H9 (cell line): ENCODE measurements at regions not wholly inside any gene's neighbourhood (a gene's known extent, or its start where the extent isn't known, plus 50 kb on each side); places are given as distances from the start of the nearest gene placed in this dataset.

ENCODE experiments used
- DNase-seq: peaks from one replicate; pipeline ENCODE4 v3.0.0-alpha.2; 2017
- H2AFZ ChIP-seq: one replicate; pipeline ENCODE4 v1.6.1; 2013; ENCODE audit warnings: mild to moderate bottlenecking, low read length, control low read depth, moderate library complexity
- H2AK5ac ChIP-seq: 2 replicates; pipeline ENCODE4 v1.6.1; 2013; ENCODE audit warnings: low read length, control low read depth, mixed read lengths; ENCODE audit not compliant: insufficient read length
- H2BK120ac ChIP-seq: one replicate; pipeline ENCODE4 v1.6.1; 2013; ENCODE audit warnings: low read depth, mild to moderate bottlenecking, low read length, control low read depth, inconsistent platforms; ENCODE audit not compliant: poor library complexity, severe bottlenecking
- H2BK12ac ChIP-seq: 2 replicates; pipeline ENCODE4 v1.6.1; 2013; ENCODE audit warnings: low read length, control low read depth, mixed read lengths, low read depth; ENCODE audit not compliant: insufficient read length
- H2BK15ac ChIP-seq: 2 replicates; pipeline ENCODE4 v1.6.1; 2013; ENCODE audit warnings: low read depth, low read length, control low read depth
- H2BK20ac ChIP-seq: one replicate; pipeline ENCODE4 v1.6.1; 2013; ENCODE audit warnings: low read depth, mild to moderate bottlenecking, low read length, control low read depth, inconsistent platforms; ENCODE audit not compliant: poor library complexity, severe bottlenecking
- H2BK5ac ChIP-seq: 2 replicates; pipeline ENCODE4 v1.6.1; 2013; ENCODE audit warnings: low read length, control low read depth, mixed read lengths; ENCODE audit not compliant: insufficient read length
- H3K14ac ChIP-seq: 2 replicates; pipeline ENCODE4 v1.6.1; 2013; ENCODE audit warnings: low read length, control low read depth; ENCODE audit not compliant: insufficient read depth
- H3K18ac ChIP-seq: 2 replicates; pipeline ENCODE4 v1.6.1; 2013; ENCODE audit warnings: low read depth, mild to moderate bottlenecking, mixed read lengths, low read length, control low read depth; ENCODE audit not compliant: insufficient read length
- H3K23ac ChIP-seq: 2 replicates; pipeline ENCODE4 v1.6.1; 2013; ENCODE audit warnings: low read length, control low read depth, mixed read lengths, low read depth; ENCODE audit not compliant: insufficient read length
- H3K23me2 ChIP-seq: 2 replicates; pipeline ENCODE4 v1.6.1; 2013; ENCODE audit warnings: low read depth, mild to moderate bottlenecking, mixed read lengths, low read length, control low read depth; ENCODE audit not compliant: insufficient read length, poor library complexity, severe bottlenecking
- H3K27ac ChIP-seq: 2 replicates; pipeline ENCODE4 v1.5.1; 2013; ENCODE audit warnings: low read length, control low read depth, mixed read lengths, low read depth; ENCODE audit not compliant: insufficient read length
- H3K27me3 ChIP-seq: 2 replicates; pipeline ENCODE4 v1.6.1; 2013; ENCODE audit warnings: low read length, control low read depth, inconsistent platforms; ENCODE audit not compliant: insufficient read depth
- H3K4ac ChIP-seq: 2 replicates; pipeline ENCODE4 v1.6.1; 2013; ENCODE audit warnings: low read depth, mild to moderate bottlenecking, control low read depth, inconsistent platforms, low read length, moderate library complexity
- H3K4me1 ChIP-seq: 2 replicates; pipeline ENCODE4 v1.6.1; 2013; ENCODE audit warnings: low read length, control low read depth, inconsistent platforms; ENCODE audit not compliant: insufficient read depth
- H3K4me2 ChIP-seq: 2 replicates; pipeline ENCODE4 v1.6.1; 2013; ENCODE audit warnings: low read length, control low read depth, mixed read lengths; ENCODE audit not compliant: insufficient read length, insufficient read depth
- H3K56ac ChIP-seq: 2 replicates; pipeline ENCODE4 v1.6.1; 2013; ENCODE audit warnings: low read depth, mild to moderate bottlenecking, mixed read lengths, low read length, control low read depth; ENCODE audit not compliant: insufficient read length
- H3K79me1 ChIP-seq: 2 replicates; pipeline ENCODE4 v1.6.1; 2013; ENCODE audit warnings: low read depth, mild to moderate bottlenecking, moderate library complexity, low read length, control low read depth, inconsistent platforms; ENCODE audit not compliant: insufficient read depth, poor library complexity, severe bottlenecking
- H3K79me2 ChIP-seq: 2 replicates; pipeline ENCODE4 v1.6.1; 2013; ENCODE audit warnings: low read length, control low read depth, inconsistent platforms; ENCODE audit not compliant: insufficient read depth
- H3K9ac ChIP-seq: 2 replicates; pipeline ENCODE4 v1.6.1; 2013; ENCODE audit warnings: low read length, control low read depth, mixed read lengths; ENCODE audit not compliant: insufficient read length; ENCODE audit errors: extremely low read depth
- H3K9me3 ChIP-seq: one replicate; pipeline ENCODE4 v1.6.1; 2013; ENCODE audit warnings: low read depth, low read length, inconsistent platforms; ENCODE audit not compliant: control insufficient read depth
- H3T11ph ChIP-seq: one replicate; pipeline ENCODE4 v1.6.1; 2013; ENCODE audit warnings: mild to moderate bottlenecking, low read length, control low read depth, inconsistent platforms
- H4K20me1 ChIP-seq: one replicate; pipeline ENCODE4 v1.6.1; 2013; ENCODE audit not compliant: control insufficient read depth, insufficient read length, insufficient read depth
- H4K5ac ChIP-seq: 2 replicates; pipeline ENCODE4 v1.6.1; 2013; ENCODE audit warnings: low read depth, mild to moderate bottlenecking, mixed read lengths, low read length, control low read depth; ENCODE audit not compliant: insufficient read length
- H4K8ac ChIP-seq: replicated peaks from 2 replicates; pipeline ENCODE4 v1.6.1; 2013; ENCODE audit warnings: low read length, control low read depth, mixed read lengths, low read depth; ENCODE audit not compliant: insufficient read length
- H4K91ac ChIP-seq: 2 replicates; pipeline ENCODE4 v1.6.1; 2013; ENCODE audit warnings: low read depth, mild to moderate bottlenecking, moderate library complexity, mixed read lengths, low read length, control low read depth; ENCODE audit not compliant: insufficient read length
- H3K27ac Mint-ChIP-seq, 3 experiments: 2 replicates in 2 of 3; 3 replicates in 1 of 3; pipeline ENCODE4 v1.8.0; 2020 to 2021; ENCODE audit warnings: mixed read lengths in 3 of 3, mild to moderate bottlenecking in 1 of 3, moderate library complexity in 1 of 3
- H3K27me3 Mint-ChIP-seq: 2 replicates; pipeline ENCODE4 v1.8.0; 2021; ENCODE audit warnings: low read depth, mild to moderate bottlenecking, moderate library complexity, mixed read lengths
- H3K36me3 Mint-ChIP-seq, 3 experiments: 2 replicates in 2 of 3; 3 replicates in 1 of 3; pipeline ENCODE4 v1.8.0; 2020 to 2021; ENCODE audit warnings: low read depth in 3 of 3, mixed read lengths in 3 of 3; ENCODE audit not compliant: insufficient read depth in 1 of 3
- H3K4me1 Mint-ChIP-seq, 2 experiments: 2 replicates each; pipeline ENCODE4 v1.8.0; 2020; ENCODE audit warnings: mixed read lengths in 2 of 2
- H3K4me3 Mint-ChIP-seq, 2 experiments: 2 replicates in 1 of 2; 3 replicates in 1 of 2; pipeline ENCODE4 v1.8.0; 2020 to 2021; ENCODE audit warnings: mild to moderate bottlenecking in 2 of 2, mixed read lengths in 2 of 2, moderate library complexity in 1 of 2
- H3K9me3 Mint-ChIP-seq, 2 experiments: 2 replicates in 1 of 2; 3 replicates in 1 of 2; pipeline ENCODE4 v1.8.0; 2020; ENCODE audit warnings: mild to moderate bottlenecking in 2 of 2, mixed read lengths in 2 of 2, moderate library complexity in 1 of 2
- CTCF ChIP-seq: fragments of 200-600 bp; sonication (generic); conservative IDR thresholded peaks from 3 replicates; pipeline ENCODE4 v1.8.0; 2021; ENCODE audit warnings: antibody characterized with exemption, mild to moderate bottlenecking
- WGBS: extraction: QIAGEN DNeasy Blood & Tissue Kit; methylation state at CpG from one replicate; pipeline ENCODE4 v1.1.7; 2013; ENCODE audit warnings: missing lambda C conversion rate, low lambda C conversion rate, mixed read lengths; ENCODE audit not compliant: insufficient read length; ENCODE audit errors: extremely low coverage; 5-methylcytosine and 5-hydroxymethylcytosine counted together

GRCh38 chr2:4101936-4102335 lies 398.6 kb downstream of the DCDC2C start:
- no peaks in the 10 kb centered on the region for H3K27me3 ChIP-seq
- no peak overlapping the region for H3K27ac ChIP-seq
- Mint-ChIP-seq H3K9me3 (peaks cover 3 to 7% of the 10 kb centered on the region in 2 experiments; a peak in 3 of 5 replicates), H3K27ac (no peak overlapping the region), H3K27me3 (peaks cover 2% of the 10 kb centered on the region), H3K4me3 (no peak overlapping the region), H3K4me1 (peaks cover 6 to 9% of the 10 kb centered on the region in 2 experiments; a peak in 3 of 4 replicates), H3K36me3 (peaks cover 0 to 9% (median 0%) of the 10 kb centered on the region in 3 experiments; a peak in 4 of 7 replicates)
- no peak overlapping the region for H3K4me2 ChIP-seq
- no peak overlapping the region for H2BK20ac ChIP-seq
- H4K91ac ChIP-seq = no peak overlapping the region
- H2BK12ac ChIP-seq = no peak overlapping the region
- no peak overlapping the region for H3K23ac ChIP-seq
- no CpG with 5 or more reads among the region's 2 CpGs for WGBS
- H3K4ac ChIP-seq = no peak overlapping the region
- no peak overlapping the region for H2AFZ ChIP-seq
- no peak for DNase-seq
- no peak overlapping the region for H4K8ac ChIP-seq
- H2BK15ac ChIP-seq = no peak overlapping the region
- no peak for TF ChIP-seq CTCF
- no peaks in the 10 kb centered on the region; the same call in 1 of the 2 replicates for H3K4me1 ChIP-seq
- no peak overlapping the region for H3T11ph ChIP-seq
- H3K9ac ChIP-seq = no peak overlapping the region
- H3K14ac ChIP-seq = no peak overlapping the region
- no peak overlapping the region for H3K18ac ChIP-seq
- no peak overlapping the region for H2AK5ac ChIP-seq
- H2BK5ac ChIP-seq = no peak overlapping the region
- no peak overlapping the region for H3K56ac ChIP-seq
- H3K9me3 ChIP-seq = no peaks in the 10 kb centered on the region
- no peaks in the 10 kb centered on the region for H3K79me2 ChIP-seq
- H4K5ac ChIP-seq = no peak overlapping the region
- H3K79me1 ChIP-seq = no peaks in the 10 kb centered on the region
- H4K20me1 ChIP-seq = no peaks in the 10 kb centered on the region
- H3K23me2 ChIP-seq = no peaks in the 10 kb centered on the region
- no peak overlapping the region for H2BK120ac ChIP-seq
